Mesendoderm (in vitro differentiated cells): ENCODE measurements at regions not wholly inside any gene's neighbourhood (a gene's known extent, or its start where the extent isn't known, plus 50 kb on each side); places are given as distances from the start of the nearest gene placed in this dataset.
"Not testable (repeated sequence)": the region's sequence is repeated elsewhere in the genome, so short reads cannot be mapped to it uniquely, and the experiment has no call there.

Source experiments
- DNase-seq: peaks from one replicate; pipeline ENCODE4 v3.0.0; 2013
- H2AK5ac ChIP-seq: 2 replicates; pipeline ENCODE4 v1.6.1; 2013; ENCODE audit warnings: low read length, inconsistent platforms
- H2BK120ac ChIP-seq: 2 replicates; pipeline ENCODE4 v1.6.1; 2013; ENCODE audit warnings: low read depth, mild to moderate bottlenecking, low read length, moderate library complexity, mixed read lengths
- H2BK15ac ChIP-seq: replicated peaks from 2 replicates; pipeline ENCODE4 v1.6.1; 2013; ENCODE audit warnings: low read depth, mild to moderate bottlenecking, moderate library complexity
- H2BK5ac ChIP-seq: 2 replicates; pipeline ENCODE4 v1.6.1; 2013; ENCODE audit warnings: low read length, inconsistent platforms
- H3K18ac ChIP-seq: 2 replicates; pipeline ENCODE4 v1.6.1; 2013; ENCODE audit warnings: mild to moderate bottlenecking, low read length, mixed read lengths
- H3K23ac ChIP-seq: one replicate; pipeline ENCODE4 v1.6.1; 2013; ENCODE audit warnings: low read length
- H3K27ac ChIP-seq: 2 replicates; pipeline ENCODE4 v1.5.1; 2013; ENCODE audit warnings: low read depth, mild to moderate bottlenecking, inconsistent platforms, low read length, moderate library complexity
- H3K27me3 ChIP-seq: 2 replicates; pipeline ENCODE4 v1.6.1; 2013; ENCODE audit warnings: low read length, control low read depth, mild to moderate bottlenecking, inconsistent platforms; ENCODE audit not compliant: insufficient read depth, poor library complexity
- H3K36me3 ChIP-seq: 2 replicates; pipeline ENCODE4 v1.6.1; 2013; ENCODE audit warnings: low read length, inconsistent platforms; ENCODE audit not compliant: control insufficient read depth, insufficient read depth
- H3K4ac ChIP-seq: one replicate; pipeline ENCODE4 v1.6.1; 2013; ENCODE audit warnings: low read depth, mild to moderate bottlenecking, low read length, moderate library complexity
- H3K4me1 ChIP-seq: 2 replicates; pipeline ENCODE4 v1.6.1; 2013; ENCODE audit warnings: low read depth, low read length, inconsistent platforms; ENCODE audit not compliant: control insufficient read depth
- H3K4me2 ChIP-seq: 2 replicates; pipeline ENCODE4 v1.6.1; 2013; ENCODE audit warnings: low read length
- H3K4me3 ChIP-seq: 2 replicates; pipeline ENCODE4 v1.5.1; 2013; ENCODE audit warnings: mild to moderate bottlenecking, low read length
- H3K56ac ChIP-seq: one replicate; pipeline ENCODE4 v1.6.1; 2013; ENCODE audit warnings: low read length
- H3K79me1 ChIP-seq: 2 replicates; pipeline ENCODE4 v1.6.1; 2013; ENCODE audit warnings: low read length, inconsistent platforms
- H3K79me2 ChIP-seq: 2 replicates; pipeline ENCODE4 v1.6.1; 2013; ENCODE audit warnings: mild to moderate bottlenecking, low read length; ENCODE audit not compliant: control insufficient read depth, insufficient read depth
- H3K9ac ChIP-seq: 2 replicates; pipeline ENCODE4 v1.6.1; 2013; ENCODE audit warnings: low read length, inconsistent platforms
- H4K5ac ChIP-seq: one replicate; pipeline ENCODE4 v1.6.1; 2013; ENCODE audit warnings: low read length
- H4K8ac ChIP-seq: one replicate; pipeline ENCODE4 v1.6.1; 2013; ENCODE audit warnings: low read depth, mild to moderate bottlenecking, control low read depth, low read length, moderate library complexity
- WGBS: extraction: QIAGEN DNeasy Blood & Tissue Kit; methylation state at CpG from one replicate; pipeline ENCODE4 v1.1.7; 2013; ENCODE audit warnings: low lambda C conversion rate, missing lambda C conversion rate; ENCODE audit not compliant: insufficient coverage; ENCODE audit errors: extremely low coverage; 5-methylcytosine and 5-hydroxymethylcytosine counted together

- not testable (repeated sequence) for H3K27ac ChIP-seq, H3K27me3 ChIP-seq, H3K79me2 ChIP-seq, DNase-seq, H2AK5ac ChIP-seq, H3K4me2 ChIP-seq, H2BK15ac ChIP-seq, H3K9ac ChIP-seq, H3K79me1 ChIP-seq, H3K56ac ChIP-seq, H2BK120ac ChIP-seq, H3K18ac ChIP-seq, H4K5ac ChIP-seq, H3K23ac ChIP-seq, H3K4me1 ChIP-seq, H3K4ac ChIP-seq, H2BK5ac ChIP-seq, H4K8ac ChIP-seq, H3K4me3 ChIP-seq, H3K36me3 ChIP-seq
- WGBS: no CpG with 5 or more reads among the region's 2 CpGs
Observed at GRCh38 chr1:182221990-182222389, 160.5 kb upstream of the ZNF648 start.

- not testable (repeated sequence) for H3K4me2 ChIP-seq, H2BK5ac ChIP-seq, H3K18ac ChIP-seq, H3K23ac ChIP-seq, DNase-seq, H4K5ac ChIP-seq, H2BK15ac ChIP-seq, H3K9ac ChIP-seq, H3K36me3 ChIP-seq, H3K4ac ChIP-seq, H3K56ac ChIP-seq, H3K79me2 ChIP-seq, H3K79me1 ChIP-seq, H3K4me1 ChIP-seq, H4K8ac ChIP-seq, H3K27me3 ChIP-seq, H3K4me3 ChIP-seq, H2AK5ac ChIP-seq, H2BK120ac ChIP-seq, H3K27ac ChIP-seq
- no CpG with 5 or more reads among the region's 1 CpG for WGBS
Observed at GRCh38 chr1:182221367-182221766, 159.9 kb upstream of the ZNF648 start.

GRCh38 chr1:182217967-182218366 lies 156.5 kb upstream of the ZNF648 start:
- no peaks in the 10 kb centered on the region for H3K27me3 ChIP-seq
- no peak overlapping the region for H3K18ac ChIP-seq
- H3K4ac ChIP-seq: no peak overlapping the region
- no peaks in the 10 kb centered on the region for H3K4me1 ChIP-seq
- no peak overlapping the region for H2BK5ac ChIP-seq
- H3K23ac ChIP-seq: no peak overlapping the region
- no peak overlapping the region for H3K56ac ChIP-seq
- no peak overlapping the region for H2BK15ac ChIP-seq
- no peaks in the 10 kb centered on the region for H3K36me3 ChIP-seq
- no peak overlapping the region for H2AK5ac ChIP-seq
- H3K4me2 ChIP-seq: no peak overlapping the region
- no peak overlapping the region for H3K9ac ChIP-seq
- no peak overlapping the region for H4K5ac ChIP-seq
- DNase-seq: no peak
- no peak overlapping the region for H3K27ac ChIP-seq
- no peak overlapping the region for H2BK120ac ChIP-seq
- WGBS: no CpG with 5 or more reads among the region's 2 CpGs
- no peak overlapping the region for H3K4me3 ChIP-seq
- no peaks in the 10 kb centered on the region for H3K79me2 ChIP-seq
- H3K79me1 ChIP-seq: no peaks in the 10 kb centered on the region
- no peak overlapping the region for H4K8ac ChIP-seq

- Histone ChIP-seq H2BK15ac (no peak overlapping the region), H4K5ac (no peak overlapping the region), H3K4me1 (no peaks in the 10 kb centered on the region), H3K4ac (no peak overlapping the region), H3K4me2 (no peak overlapping the region), H2BK5ac (no peak overlapping the region), H2BK120ac (no peak overlapping the region), H3K79me1 (no peaks in the 10 kb centered on the region), H3K4me3 (no peak overlapping the region), H4K8ac (no peak overlapping the region), H3K9ac (no peak overlapping the region), H3K56ac (no peak overlapping the region), H3K27ac (no peak overlapping the region), H3K79me2 (no peaks in the 10 kb centered on the region), H3K18ac (no peak overlapping the region), H3K36me3 (no peaks in the 10 kb centered on the region), H3K27me3 (no peaks in the 10 kb centered on the region), H2AK5ac (no peak overlapping the region), H3K23ac (no peak overlapping the region)
- no CpG with 5 or more reads among the region's 3 CpGs for WGBS
- no peak for DNase-seq
Observed at GRCh38 chr1:182217071-182217470, 155.6 kb upstream of the ZNF648 start.

- Histone ChIP-seq H3K4ac (no peak overlapping the region), H4K8ac (no peak overlapping the region), H3K18ac (no peak overlapping the region), H3K4me3 (no peak overlapping the region), H3K27me3 (no peaks in the 10 kb centered on the region), H4K5ac (no peak overlapping the region), H3K4me1 (no peaks in the 10 kb centered on the region), H3K4me2 (no peak overlapping the region), H2BK5ac (no peak overlapping the region), H2AK5ac (no peak overlapping the region), H3K23ac (no peak overlapping the region), H3K79me2 (no peaks in the 10 kb centered on the region), H3K27ac (no peak overlapping the region), H3K36me3 (no peaks in the 10 kb centered on the region), H2BK120ac (no peak overlapping the region), H2BK15ac (no peak overlapping the region), H3K79me1 (no peaks in the 10 kb centered on the region), H3K9ac (no peak overlapping the region), H3K56ac (no peak overlapping the region)
- no peak for DNase-seq
Observed at GRCh38 chr1:182215764-182216163, 154.3 kb upstream of the ZNF648 start.

- Histone ChIP-seq H3K4me1 (no peaks in the 10 kb centered on the region), H2BK15ac (no peak overlapping the region), H3K56ac (no peak overlapping the region), H3K27ac (no peak overlapping the region), H2BK120ac (no peak overlapping the region), H3K4ac (no peak overlapping the region), H3K18ac (no peak overlapping the region), H3K36me3 (no peaks in the 10 kb centered on the region), H2AK5ac (no peak overlapping the region), H3K27me3 (no peaks in the 10 kb centered on the region), H3K23ac (no peak overlapping the region), H3K9ac (no peak overlapping the region), H3K4me2 (no peak overlapping the region), H4K8ac (no peak overlapping the region), H2BK5ac (no peak overlapping the region), H3K79me2 (no peaks in the 10 kb centered on the region), H4K5ac (no peak overlapping the region), H3K79me1 (no peaks in the 10 kb centered on the region), H3K4me3 (no peak overlapping the region)
- DNase-seq: no peak
- WGBS: no CpG with 5 or more reads among the region's 1 CpG
Observed at GRCh38 chr1:182213163-182213562, 151.7 kb upstream of the ZNF648 start.
